ENCODE measurements at regions not wholly inside any gene's neighbourhood (a gene's known extent, or its start where the extent isn't known, plus 50 kb on each side); places are given as distances from the start of the nearest gene placed in this dataset.
"Not testable (repeated sequence)": the region's sequence is repeated elsewhere in the genome, so short reads cannot be mapped to it uniquely, and the experiment has no call there.

DNA sequence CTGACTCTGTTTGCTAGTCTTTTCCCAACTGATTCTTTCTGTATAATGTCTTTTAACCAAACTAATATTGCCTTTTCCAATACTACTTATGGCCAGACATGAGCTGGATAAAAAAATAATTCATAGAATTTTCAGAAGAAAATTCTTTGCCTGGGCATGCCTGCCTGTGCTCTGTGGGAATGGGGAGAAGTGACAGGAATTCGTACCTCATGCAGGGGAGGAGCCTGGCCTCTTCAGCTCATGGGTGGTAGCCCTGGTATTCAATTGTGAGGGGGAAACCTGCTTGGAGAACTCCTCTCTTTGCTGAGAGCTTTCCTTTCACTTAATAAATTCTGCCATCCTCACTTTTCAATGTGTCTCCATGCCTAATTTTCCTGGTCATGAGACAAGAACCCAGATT lies 928.8 kb downstream of the FAM181B start:
- H3K27me3 Mint-ChIP-seq (ENCODE audit: low read depth): no peaks in the 10 kb centered on the region
- CTCF ChIA-PET: no interaction called here
- H3K27ac Mint-ChIP-seq: no peak overlapping the region
- intact Hi-C loops (cut with micrococcal nuclease): no loop called here
- no peaks in the 10 kb centered on the region for H3K9me3 Mint-ChIP-seq
- no peak for DNase-seq
- H3K4me3 Mint-ChIP-seq: no peak overlapping the region
- no peaks in the 10 kb centered on the region for H3K36me3 Mint-ChIP-seq (ENCODE audit: low read depth)
- H3K4me1 Mint-ChIP-seq (ENCODE audit: low read depth): no peaks in the 10 kb centered on the region

DNA sequence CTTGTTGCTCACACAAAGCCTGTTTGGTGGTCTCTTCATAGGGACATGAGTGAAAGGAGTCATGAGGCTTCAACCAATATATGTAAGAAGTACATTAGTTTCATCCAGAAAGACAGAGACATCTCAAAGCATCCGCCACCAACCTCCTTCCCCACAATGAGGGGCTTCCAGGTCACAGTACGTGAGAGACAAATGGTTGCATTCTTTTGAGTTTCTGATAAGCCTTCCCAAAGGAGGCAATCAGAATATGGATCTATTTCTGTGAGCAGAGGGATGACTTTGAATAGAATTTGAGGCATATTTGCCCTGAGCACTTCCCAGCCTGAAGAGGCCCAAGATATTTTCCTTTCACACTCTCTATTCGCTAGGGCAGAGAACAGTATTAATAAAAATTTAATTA lies 931.1 kb downstream of the FAM181B start:
- Mint-ChIP-seq H3K36me3 (ENCODE audit: low read depth) (no peaks in the 10 kb centered on the region), H3K4me1 (ENCODE audit: low read depth) (no peaks in the 10 kb centered on the region), H3K27me3 (ENCODE audit: low read depth) (no peaks in the 10 kb centered on the region), H3K27ac (no peak overlapping the region), H3K9me3 (no peaks in the 10 kb centered on the region), H3K4me3 (no peak overlapping the region)
- CTCF ChIA-PET: interaction anchor here (0.6 kb wide), 1 partner anchor 1275 kb away, joined by 3 read pairs; no protein-coding TSS in a partner anchor
- intact Hi-C loops (cut with micrococcal nuclease): no loop called here
- no peak for DNase-seq

DNA sequence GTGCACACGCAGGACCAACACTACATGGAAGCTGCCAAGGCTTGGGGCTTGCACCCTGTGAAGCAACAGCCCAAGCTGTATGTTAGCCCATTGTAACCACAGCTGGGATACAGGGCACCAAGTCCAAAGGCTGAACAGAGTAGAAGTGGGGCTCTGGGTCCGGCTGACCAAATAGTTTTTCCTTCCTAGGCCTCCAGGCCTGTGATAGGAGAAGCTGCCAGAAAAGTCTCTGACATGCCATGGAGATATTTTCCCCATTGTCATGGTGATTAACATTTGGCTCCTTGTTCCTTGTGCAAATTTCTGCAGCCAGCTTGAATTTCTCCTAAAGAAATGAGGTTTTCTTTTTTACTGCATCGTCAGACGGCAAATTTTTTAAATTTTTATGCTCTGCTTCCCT lies 941.2 kb downstream of the FAM181B start:
- no peak for DNase-seq
- no peaks in the 10 kb centered on the region for H3K27me3 Mint-ChIP-seq (ENCODE audit: low read depth)
- CTCF ChIA-PET: no interaction called here
- H3K36me3 Mint-ChIP-seq (ENCODE audit: low read depth): no peaks in the 10 kb centered on the region
- H3K9me3 Mint-ChIP-seq: no peaks in the 10 kb centered on the region
- H3K27ac Mint-ChIP-seq: no peak overlapping the region
- intact Hi-C loops (cut with micrococcal nuclease): no loop called here
- no peak overlapping the region for H3K4me3 Mint-ChIP-seq
- H3K4me1 Mint-ChIP-seq (ENCODE audit: low read depth): peaks cover 14% of the 10 kb centered on the region

DNA sequence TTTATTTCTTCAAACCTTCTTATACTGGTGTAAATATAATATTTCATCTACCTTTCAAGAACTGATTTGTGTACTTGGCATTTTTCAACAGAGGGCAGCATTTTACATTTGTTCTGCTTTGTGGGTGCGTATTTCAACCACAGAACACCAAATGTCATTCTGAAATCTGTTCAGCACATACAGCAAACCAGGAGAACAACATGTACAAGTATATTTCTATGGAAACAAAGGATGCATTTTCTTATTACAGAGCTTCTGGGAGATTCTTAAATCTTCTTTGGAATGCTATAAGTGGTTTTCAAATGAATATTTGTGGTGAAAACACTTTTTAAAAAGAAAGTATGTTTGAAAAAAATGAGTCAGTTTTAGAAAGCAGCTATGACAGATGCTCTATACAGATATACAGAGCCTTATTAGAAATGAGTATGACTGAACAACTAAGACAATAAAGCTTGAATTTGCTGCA lies 946.0 kb downstream of the FAM181B start:
- intact Hi-C loops (cut with micrococcal nuclease): loop anchor here (1.0 to 10.0 kb wide), 9 partner anchors 23 to 907 kb away; no protein-coding TSS in a partner anchor
- no peak overlapping the region for H3K4me3 Mint-ChIP-seq
- H3K36me3 Mint-ChIP-seq (ENCODE audit: low read depth): no peaks in the 10 kb centered on the region
- peak overlapping the region; percentile 61 for H3K27ac Mint-ChIP-seq
- no peaks in the 10 kb centered on the region for H3K27me3 Mint-ChIP-seq (ENCODE audit: low read depth)
- H3K9me3 Mint-ChIP-seq: no peaks in the 10 kb centered on the region
- peak; percentile 9 for DNase-seq
- CTCF ChIA-PET: interaction anchor here (0.7 to 1.3 kb wide), 5 partner anchors 81 to 1292 kb away, joined by 3 to 7 read pairs (median 3); no protein-coding TSS in a partner anchor
- H3K4me1 Mint-ChIP-seq (ENCODE audit: low read depth): peaks cover 14% of the 10 kb centered on the region

DNA sequence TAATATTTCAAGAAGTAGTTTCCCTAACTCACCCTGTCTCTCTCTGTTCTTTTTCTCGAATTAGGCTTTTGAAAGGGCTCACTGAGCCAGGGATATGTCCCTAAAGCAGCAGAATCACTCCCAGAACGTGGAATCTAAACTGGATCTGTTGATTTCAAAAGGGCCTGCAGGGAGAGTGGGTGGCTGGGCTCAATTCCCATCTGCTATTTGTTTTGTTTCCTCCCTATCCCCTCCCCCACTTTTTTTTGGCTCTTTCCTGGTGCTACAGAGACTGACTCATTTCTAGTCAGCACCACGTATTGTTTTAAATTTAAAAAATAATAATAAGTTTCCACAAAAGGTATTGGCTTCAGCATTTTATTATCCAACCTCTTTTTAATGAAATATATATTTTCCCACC lies 961.5 kb downstream of the FAM181B start:
- DNase-seq: no peak
- Mint-ChIP-seq H3K36me3 (ENCODE audit: low read depth) (no peaks in the 10 kb centered on the region), H3K27me3 (ENCODE audit: low read depth) (no peaks in the 10 kb centered on the region), H3K4me1 (ENCODE audit: low read depth) (no peaks in the 10 kb centered on the region), H3K4me3 (no peak overlapping the region), H3K9me3 (no peaks in the 10 kb centered on the region), H3K27ac (no peak overlapping the region)
- intact Hi-C loops (cut with micrococcal nuclease): no loop called here
- CTCF ChIA-PET: no interaction called here

DNA sequence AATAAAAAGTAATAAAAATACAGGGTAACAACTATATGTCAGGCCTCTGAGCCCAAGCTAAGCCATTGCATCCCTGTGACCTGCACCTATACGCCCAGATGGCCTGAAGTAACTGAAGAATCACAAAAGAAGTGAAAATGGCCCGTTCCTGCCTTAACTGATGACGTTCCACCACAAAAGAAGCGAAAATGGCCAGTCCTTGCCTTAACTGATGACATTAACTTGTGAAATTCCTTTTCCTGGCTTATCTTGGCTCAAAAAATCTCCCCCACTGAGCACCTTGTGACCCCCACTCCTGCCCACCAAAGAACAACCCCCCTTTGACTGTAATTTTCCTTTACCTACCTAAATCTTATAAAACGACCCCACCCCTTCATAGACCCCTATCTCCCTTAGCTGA lies 963.8 kb downstream of the FAM181B start:
- H3K9me3 Mint-ChIP-seq; H3K4me3 Mint-ChIP-seq; H3K36me3 Mint-ChIP-seq (ENCODE audit: low read depth); H3K27me3 Mint-ChIP-seq (ENCODE audit: low read depth); H3K4me1 Mint-ChIP-seq (ENCODE audit: low read depth); H3K27ac Mint-ChIP-seq; DNase-seq; intact Hi-C loops (cut with micrococcal nuclease): not testable (repeated sequence)
- CTCF ChIA-PET: interaction anchor here (0.7 kb wide), 1 partner anchor 594 kb away, joined by 3 read pairs; no protein-coding TSS in a partner anchor

DNA sequence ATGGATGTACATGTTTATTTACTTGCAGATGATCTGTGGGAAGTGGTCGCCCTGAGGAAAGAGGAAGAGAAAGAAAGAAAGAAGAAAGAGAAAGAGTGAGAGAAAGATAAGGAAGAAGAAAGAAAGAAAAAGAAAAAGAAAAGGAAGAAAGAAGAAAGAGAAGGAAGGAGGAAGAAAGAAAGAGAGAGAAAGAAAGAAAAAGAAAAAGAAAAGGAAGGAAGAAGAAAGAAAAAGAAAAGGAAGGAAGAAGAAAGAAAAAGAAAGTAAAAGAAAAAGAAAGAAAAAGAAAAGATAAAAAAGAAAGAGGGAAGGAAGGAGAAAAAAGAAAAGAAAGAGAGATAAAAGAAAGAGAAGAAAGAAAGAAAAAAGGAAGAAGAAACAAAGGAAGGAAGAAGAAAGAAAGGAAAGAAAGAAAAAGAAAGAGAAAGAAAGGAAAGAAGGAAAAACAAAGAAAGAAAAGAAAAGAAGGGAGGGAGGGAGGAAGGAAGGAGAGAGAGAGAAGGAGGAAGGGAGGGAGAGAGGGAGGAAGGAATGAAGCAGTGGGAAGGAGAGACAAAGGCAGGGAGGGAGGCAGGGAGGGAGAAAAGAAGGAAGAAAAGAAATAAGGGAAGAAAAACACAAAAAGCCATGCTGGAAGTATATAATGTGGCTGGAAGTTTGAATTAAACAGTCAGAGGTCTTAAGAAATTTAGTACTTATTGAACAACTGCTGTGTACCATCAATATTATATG lies 976.6 kb downstream of the FAM181B start:
- Mint-ChIP-seq H3K27ac (no peak overlapping the region), H3K4me1 (ENCODE audit: low read depth) (no peaks in the 10 kb centered on the region), H3K9me3 (no peaks in the 10 kb centered on the region), H3K4me3 (no peak overlapping the region), H3K27me3 (ENCODE audit: low read depth) (peaks cover 6% of the 10 kb centered on the region), H3K36me3 (ENCODE audit: low read depth) (no peaks in the 10 kb centered on the region)
- intact Hi-C loops (cut with micrococcal nuclease): no loop called here
- DNase-seq: no peak
- CTCF ChIA-PET: no interaction called here

DNA sequence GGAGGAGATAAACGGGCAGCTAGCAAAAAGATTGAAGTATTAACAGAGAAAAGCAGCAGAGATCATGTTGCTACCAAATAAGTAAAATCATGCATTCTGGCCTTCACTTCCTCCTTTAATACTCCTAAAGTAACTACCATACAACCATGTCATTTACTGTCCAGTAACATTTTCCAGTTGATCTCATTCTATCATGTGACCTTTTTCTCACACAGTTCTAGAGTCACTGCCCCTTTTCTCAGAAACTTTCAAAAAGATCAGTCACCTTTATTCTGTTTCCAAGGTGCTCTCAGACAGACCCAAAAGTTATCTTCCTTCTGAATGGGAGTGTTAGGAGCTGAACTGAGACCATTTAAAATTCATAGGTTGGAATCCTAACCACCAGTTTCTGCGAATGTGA lies 984.4 kb downstream of the FAM181B start:
- peaks cover 7% of the 10 kb centered on the region for H3K4me1 Mint-ChIP-seq (ENCODE audit: low read depth)
- CTCF ChIA-PET: no interaction called here

DNA sequence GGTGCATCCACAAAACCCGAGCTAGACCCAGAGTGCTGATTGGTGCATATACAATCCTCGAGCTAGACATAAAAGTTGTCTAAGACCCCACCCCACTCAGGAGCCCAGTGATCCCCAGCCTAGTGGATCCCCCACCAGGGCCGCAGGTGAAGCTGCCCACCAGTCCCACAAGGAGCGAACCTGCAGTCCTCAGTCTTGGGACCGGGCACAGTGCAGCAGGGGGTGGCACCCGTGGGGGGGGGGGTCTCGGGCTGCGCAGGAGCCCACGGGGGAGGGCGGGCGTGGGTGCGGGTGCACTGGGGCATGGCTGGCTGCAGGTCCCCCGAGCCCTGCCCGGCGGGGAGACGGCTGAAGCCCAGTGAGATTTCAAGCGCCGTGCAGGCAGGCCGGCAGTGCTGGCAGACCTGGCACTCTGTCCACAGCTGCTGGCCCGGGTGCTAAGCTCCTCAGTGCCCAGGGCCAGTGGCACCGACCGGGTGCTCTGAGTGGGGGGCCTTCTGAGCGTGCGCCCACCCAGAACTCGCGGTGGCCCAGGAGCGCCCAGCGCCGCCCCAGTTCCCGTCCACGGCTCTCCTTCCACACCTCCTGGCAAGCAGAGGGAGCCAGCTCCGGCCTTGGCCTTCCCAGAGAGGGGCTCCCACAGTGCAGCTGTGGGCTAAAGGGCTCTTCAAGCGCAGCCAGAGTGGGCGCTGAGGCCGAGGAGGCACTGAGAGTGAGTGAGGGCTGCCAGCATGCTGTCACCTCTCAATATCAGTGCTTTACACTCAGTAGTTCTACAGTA lies 989.1 kb downstream of the FAM181B start:
- Mint-ChIP-seq H3K4me1 (ENCODE audit: low read depth) (peaks cover 5% of the 10 kb centered on the region), H3K36me3 (ENCODE audit: low read depth) (no peaks in the 10 kb centered on the region), H3K27ac (no peak overlapping the region), H3K27me3 (ENCODE audit: low read depth) (no peaks in the 10 kb centered on the region), H3K9me3 (no peaks in the 10 kb centered on the region), H3K4me3 (no peak overlapping the region)
- intact Hi-C loops (cut with micrococcal nuclease): no loop called here
- CTCF ChIA-PET: no interaction called here
- DNase-seq: no peak

More for the DNA sequence above, 984.4 kb downstream of the FAM181B start:
- Mint-ChIP-seq H3K27me3 (ENCODE audit: low read depth) (no peaks in the 10 kb centered on the region), H3K4me3 (no peak overlapping the region), H3K9me3 (no peaks in the 10 kb centered on the region), H3K27ac (no peak overlapping the region), H3K36me3 (ENCODE audit: low read depth) (no peaks in the 10 kb centered on the region)
- intact Hi-C loops (cut with micrococcal nuclease): no loop called here
- DNase-seq: no peak

DNA sequence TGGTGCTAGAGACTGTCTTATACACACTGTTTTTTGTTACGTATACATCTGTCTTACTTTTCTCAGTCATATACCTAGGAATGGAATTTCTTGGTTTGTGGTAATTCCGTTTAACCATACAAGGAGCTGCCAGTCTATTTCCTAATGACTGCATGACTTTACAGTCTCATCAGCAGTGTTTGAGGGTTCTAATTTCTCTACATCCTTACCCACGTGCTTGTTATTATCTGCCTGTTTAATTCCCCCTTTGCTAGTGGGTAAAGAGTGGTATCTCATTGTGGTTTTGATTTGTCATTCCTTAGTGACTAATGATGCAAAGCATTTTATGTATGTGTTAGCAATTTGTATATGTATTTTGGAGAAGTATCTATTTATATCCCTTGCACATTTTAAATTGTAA lies 1008.0 kb downstream of the FAM181B start:
- no peaks in the 10 kb centered on the region for H3K4me1 Mint-ChIP-seq (ENCODE audit: low read depth)
- intact Hi-C loops (cut with micrococcal nuclease): no loop called here
- H3K27me3 Mint-ChIP-seq (ENCODE audit: low read depth): peaks cover 1% of the 10 kb centered on the region
- DNase-seq: no peak
- peaks cover 10% of the 10 kb centered on the region for H3K9me3 Mint-ChIP-seq
- no peak overlapping the region for H3K4me3 Mint-ChIP-seq
- no peak overlapping the region for H3K27ac Mint-ChIP-seq
- peaks cover 3% of the 10 kb centered on the region for H3K36me3 Mint-ChIP-seq (ENCODE audit: low read depth)
- CTCF ChIA-PET: no interaction called here

DNA sequence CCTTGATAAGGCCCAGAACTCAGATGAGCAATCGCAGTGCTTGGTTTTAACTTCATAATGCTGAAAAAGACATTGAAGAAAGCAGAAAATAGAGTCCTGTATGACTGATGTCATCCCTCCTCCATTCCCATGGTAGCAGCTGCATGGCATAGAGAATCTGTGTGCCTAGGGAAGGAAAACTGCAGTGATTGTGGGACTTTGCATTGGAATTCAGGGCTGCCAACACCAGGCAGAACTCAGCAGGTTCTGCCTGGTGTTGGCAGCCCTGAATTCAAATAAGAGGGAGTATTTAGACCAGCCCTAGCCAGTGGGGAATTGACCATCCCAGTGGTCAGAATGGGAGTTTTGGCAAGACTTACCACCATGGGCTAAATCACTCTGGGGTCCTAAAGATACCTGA lies 1016.0 kb downstream of the FAM181B start:
- intact Hi-C loops (cut with micrococcal nuclease): no loop called here
- no peak for DNase-seq
- no peak overlapping the region for H3K4me3 Mint-ChIP-seq
- no peaks in the 10 kb centered on the region for H3K27me3 Mint-ChIP-seq (ENCODE audit: low read depth)
- H3K9me3 Mint-ChIP-seq: no peaks in the 10 kb centered on the region
- CTCF ChIA-PET: no interaction called here
- no peak overlapping the region for H3K27ac Mint-ChIP-seq
- H3K36me3 Mint-ChIP-seq (ENCODE audit: low read depth): no peaks in the 10 kb centered on the region
- no peaks in the 10 kb centered on the region for H3K4me1 Mint-ChIP-seq (ENCODE audit: low read depth)

DNA sequence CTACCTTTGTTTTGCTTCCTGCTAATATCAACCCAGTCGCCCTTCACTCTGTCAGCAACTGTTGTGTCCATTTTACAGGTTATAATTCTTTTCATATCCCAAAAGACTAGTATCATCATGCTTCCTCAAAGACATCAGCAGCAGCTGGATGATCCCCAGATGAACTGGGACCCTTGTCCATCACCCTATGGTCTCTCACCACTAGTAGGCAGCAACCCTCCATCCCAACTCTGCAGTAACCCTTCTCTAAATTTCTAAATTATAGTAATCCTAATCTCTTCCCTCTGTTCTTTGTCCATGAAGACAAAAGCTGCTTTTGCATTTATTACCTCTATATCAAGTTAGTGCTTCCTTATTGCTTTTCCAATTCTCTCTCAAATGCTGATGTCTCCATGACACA lies 1025.8 kb downstream of the FAM181B start:
- CTCF ChIA-PET: interaction anchor here (0.6 to 1.1 kb wide), 5 partner anchors 33 to 1319 kb away, joined by 3 to 4 read pairs (median 3); no protein-coding TSS in a partner anchor
- Mint-ChIP-seq H3K9me3 (no peaks in the 10 kb centered on the region), H3K27me3 (ENCODE audit: low read depth) (peaks cover 2% of the 10 kb centered on the region), H3K4me3 (no peak overlapping the region), H3K27ac (no peak overlapping the region), H3K36me3 (ENCODE audit: low read depth) (no peaks in the 10 kb centered on the region), H3K4me1 (ENCODE audit: low read depth) (no peaks in the 10 kb centered on the region)
- intact Hi-C loops (cut with micrococcal nuclease): loop anchor here (2.0 kb wide), 2 partner anchors 331 to 521 kb away; no protein-coding TSS in a partner anchor
- DNase-seq: peak; percentile 8

DNA sequence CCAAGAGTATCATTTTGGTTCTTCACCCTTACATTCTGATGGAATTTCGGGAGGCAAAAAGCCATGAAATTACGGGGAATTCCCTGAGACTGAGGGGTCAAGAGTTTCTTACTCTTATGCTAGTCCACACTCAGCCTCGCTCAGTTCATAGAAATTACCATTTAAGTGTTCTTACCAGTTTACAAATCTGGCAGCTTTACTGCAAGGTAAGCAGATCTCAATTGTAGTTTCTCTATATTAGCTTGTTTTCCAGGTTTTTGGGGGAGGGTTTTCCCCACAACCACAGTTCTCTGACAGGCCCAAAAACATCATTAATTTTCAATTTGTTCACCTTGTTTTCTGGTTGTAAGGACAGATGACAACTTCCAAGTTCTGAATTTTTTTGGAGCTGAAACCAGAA lies 1028.4 kb downstream of the FAM181B start:
- intact Hi-C loops (cut with micrococcal nuclease): no loop called here
- Mint-ChIP-seq H3K9me3 (peaks cover 9% of the 10 kb centered on the region), H3K4me1 (ENCODE audit: low read depth) (no peaks in the 10 kb centered on the region), H3K27me3 (ENCODE audit: low read depth) (peaks cover 2% of the 10 kb centered on the region), H3K4me3 (no peak overlapping the region), H3K27ac (no peak overlapping the region), H3K36me3 (ENCODE audit: low read depth) (no peaks in the 10 kb centered on the region)
- CTCF ChIA-PET: no interaction called here
- no peak for DNase-seq
